Kidney (tissue), 13 donors: ENCODE measurements at regions not wholly inside any gene's neighbourhood (a gene's known extent, or its start where the extent isn't known, plus 50 kb on each side); places are given as distances from the start of the nearest gene placed in this dataset.

Experiments
- DNase-seq, 5 donors: peaks; one replicate each; pipeline ENCODE4 v3.0.0-alpha.2; 2013 to 2020
- FAIRE-seq: peaks from 2 replicates; lab custom pipeline; 2012; peaks lifted over from hg19 to GRCh38; lab: Jason Lieb, UNC
- H3K27ac ChIP-seq, 2 donors: one replicate each; pipeline ENCODE4 v1.7.0; 2013; ENCODE audit warnings: low read depth in 2 of 2, low read length in 2 of 2, inconsistent platforms in 1 of 2
- H3K27me3 ChIP-seq: one replicate; pipeline ENCODE4 v1.7.1; 2013; ENCODE audit warnings: low read length, inconsistent platforms; ENCODE audit not compliant: control insufficient read depth, insufficient read depth
- H3K36me3 ChIP-seq, 3 donors: one replicate each; pipeline versions ENCODE4 v1.7.0 to v1.7.1; 2013; ENCODE audit warnings: low read length in 3 of 3, control low read depth in 1 of 3, inconsistent platforms in 1 of 3; ENCODE audit not compliant: insufficient read depth in 3 of 3, control insufficient read depth in 2 of 3
- H3K4me1 ChIP-seq, 3 donors: one replicate each; pipeline versions ENCODE4 v1.7.0 to v1.7.1; 2013; ENCODE audit warnings: low read length in 3 of 3, inconsistent platforms in 1 of 3, low read depth in 1 of 3; ENCODE audit not compliant: control insufficient read depth in 2 of 3, insufficient read depth in 2 of 3
- H3K4me3 ChIP-seq, 3 donors: one replicate each; pipeline versions ENCODE4 v1.7.0 to v1.8.1; 2013; ENCODE audit warnings: low read length in 3 of 3, control low read depth in 1 of 3, inconsistent platforms in 1 of 3
- H3K9ac ChIP-seq, 3 donors: one replicate each; pipeline versions ENCODE4 v1.7.0 to v1.7.1; 2013; ENCODE audit warnings: low read length in 3 of 3, control low read depth in 1 of 3, inconsistent platforms in 1 of 3
- H3K9me3 ChIP-seq, 3 donors: one replicate each; pipeline versions ENCODE4 v1.7.0 to v1.7.1; 2013; ENCODE audit warnings: low read length in 3 of 3, control low read depth in 1 of 3, inconsistent platforms in 1 of 3; ENCODE audit not compliant: control insufficient read depth in 2 of 3, insufficient read depth in 1 of 3
- CTCF ChIP-seq: IDR thresholded peaks from 3 replicates; pipeline ENCODE4 v1.5.1; 2012; ENCODE audit warnings: mild to moderate bottlenecking, moderate library complexity, borderline replicate concordance; ENCODE audit not compliant: insufficient read depth; ENCODE audit errors: extremely low read depth
- intact Hi-C: fragments of 100-400 bp; cut with DNase I; formaldehyde crosslinking; loops from one replicate; pipeline ENCODE4 v1.11.1; 2022
- donor health status: control.
- donor health status: control.
- donor health status: control.
- donor health status: control.
- donor health status: control.
- donor health status: DM: yes; HTN: yes; CAD: no.
- donor health status: Normal renal cell carcinoma (clear cell type).

- intact Hi-C loops: no loop called here
- FAIRE-seq (no peak), DNase-seq (no peak)
- Histone ChIP-seq H3K36me3 (no peaks in the 10 kb centered on the region), H3K9ac (no peak overlapping the region), H3K27me3 (no peaks in the 10 kb centered on the region), H3K4me3 (no peak overlapping the region), H3K9me3 (no peaks in the 10 kb centered on the region), H3K4me1 (no peaks in the 10 kb centered on the region), H3K27ac (no peak overlapping the region)
- no peak for TF ChIP-seq CTCF
These were observed 212.0 kb upstream of the COL3A1 start for GRCh38 chr2:188762151-188762550.

GRCh38 chr2:188765522-188766470, 208.4 kb upstream of the COL3A1 start:
- H3K4me3 ChIP-seq: no peak overlapping the region
- H3K9ac ChIP-seq: no peak overlapping the region
- no peaks in the 10 kb centered on the region for H3K27me3 ChIP-seq
- H3K4me1 ChIP-seq: no peaks in the 10 kb centered on the region
- H3K9me3 ChIP-seq: no peaks in the 10 kb centered on the region
- DNase-seq (peak in 4 of 5 donors; percentile 15 to 53 (median 36)), FAIRE-seq (no peak)
- intact Hi-C loops: no loop called here
- TF ChIP-seq CTCF: peak; percentile 23
- no peaks in the 10 kb centered on the region for H3K36me3 ChIP-seq
- no peak overlapping the region for H3K27ac ChIP-seq

GRCh38 chr2:188766471-188766856, 207.7 kb upstream of the COL3A1 start:
- no peak for DNase-seq
- no peak for TF ChIP-seq CTCF
- intact Hi-C loops: no loop called here
- Histone ChIP-seq H3K9ac (no peak overlapping the region), H3K27me3 (no peaks in the 10 kb centered on the region), H3K36me3 (no peaks in the 10 kb centered on the region), H3K4me3 (no peak overlapping the region), H3K9me3 (no peaks in the 10 kb centered on the region), H3K27ac (no peak overlapping the region), H3K4me1 (no peaks in the 10 kb centered on the region)
- FAIRE-seq: no peak
